ENCODE measurements at regions not wholly inside any gene's neighbourhood (a gene's known extent, or its start where the extent isn't known, plus 50 kb on each side); places are given as distances from the start of the nearest gene placed in this dataset.
A peak's percentile ranks its signal among the peaks of the same experiment; 100 is the strongest.

DNA sequence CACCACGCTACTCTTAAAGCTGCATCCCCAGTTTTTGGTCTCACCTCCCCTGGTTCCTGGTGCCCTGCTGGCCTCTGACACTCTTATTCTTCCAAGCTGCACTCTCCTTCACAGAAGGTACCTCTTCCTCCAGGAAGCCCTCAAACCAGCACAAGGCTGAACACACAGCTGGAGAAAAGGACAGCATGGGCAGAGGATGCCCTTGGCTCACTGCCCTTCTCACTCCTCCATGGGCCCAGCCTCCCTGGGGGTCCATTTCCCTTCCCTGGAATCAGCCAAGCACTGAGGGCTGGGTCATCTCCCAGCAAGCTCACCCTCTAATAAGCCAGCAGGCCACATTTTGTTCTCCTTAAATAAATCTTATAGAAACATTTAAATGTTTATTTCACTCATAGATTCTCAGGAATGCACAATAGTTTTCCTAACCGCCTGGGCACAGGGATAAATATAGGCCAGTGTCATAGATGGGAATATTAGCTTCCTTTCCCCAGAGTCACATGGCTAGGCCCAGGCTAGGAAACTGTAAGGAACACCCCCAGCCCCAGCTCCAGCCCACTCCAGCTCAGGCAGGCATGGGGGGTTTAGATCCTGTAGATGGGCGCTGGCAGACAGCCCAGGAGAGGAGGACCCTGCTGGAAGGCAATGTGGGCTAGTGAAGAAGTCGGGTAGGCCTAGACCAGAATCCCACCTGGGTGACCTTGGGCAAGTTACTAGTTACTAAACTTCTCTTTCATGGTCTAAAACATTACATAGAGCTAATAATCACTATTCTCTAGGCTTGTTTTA lies 51.5 kb downstream of the IRAG1 start:
- DNase-seq (ENCODE audit: low spot score in 2 of 2), result no peak
- peak overlapping the region; percentile 4 for H3K27ac ChIP-seq
- TF ChIP-seq POLR2AphosphoS5 (IDR thresholded peaks at IDR 0.05) (no peak), EP300 (IDR thresholded peaks at IDR 0.05) (no peak), POLR2A (IDR thresholded peaks at IDR 0.05) (no peak)
- TF ChIP-seq, protein P1, sequence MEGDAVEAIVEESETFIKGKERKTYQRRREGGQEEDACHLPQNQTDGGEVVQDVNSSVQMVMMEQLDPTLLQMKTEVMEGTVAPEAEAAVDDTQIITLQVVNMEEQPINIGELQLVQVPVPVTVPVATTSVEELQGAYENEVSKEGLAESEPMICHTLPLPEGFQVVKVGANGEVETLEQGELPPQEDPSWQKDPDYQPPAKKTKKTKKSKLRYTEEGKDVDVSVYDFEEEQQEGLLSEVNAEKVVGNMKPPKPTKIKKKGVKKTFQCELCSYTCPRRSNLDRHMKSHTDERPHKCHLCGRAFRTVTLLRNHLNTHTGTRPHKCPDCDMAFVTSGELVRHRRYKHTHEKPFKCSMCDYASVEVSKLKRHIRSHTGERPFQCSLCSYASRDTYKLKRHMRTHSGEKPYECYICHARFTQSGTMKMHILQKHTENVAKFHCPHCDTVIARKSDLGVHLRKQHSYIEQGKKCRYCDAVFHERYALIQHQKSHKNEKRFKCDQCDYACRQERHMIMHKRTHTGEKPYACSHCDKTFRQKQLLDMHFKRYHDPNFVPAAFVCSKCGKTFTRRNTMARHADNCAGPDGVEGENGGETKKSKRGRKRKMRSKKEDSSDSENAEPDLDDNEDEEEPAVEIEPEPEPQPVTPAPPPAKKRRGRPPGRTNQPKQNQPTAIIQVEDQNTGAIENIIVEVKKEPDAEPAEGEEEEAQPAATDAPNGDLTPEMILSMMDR (IDR thresholded peaks at IDR 0.05), result no peak
- H3K4me1 ChIP-seq, result peaks cover 11% of the 10 kb centered on the region
- no peaks in the 10 kb centered on the region for H3K27me3 ChIP-seq
- WGBS, result 91% methylated on average over 4 of the region's 4 CpGs
- no peaks in the 10 kb centered on the region for H3K9me3 ChIP-seq
- H3K4me3 ChIP-seq, result no peak overlapping the region
- H3K36me3 ChIP-seq, result no peaks in the 10 kb centered on the region

DNA sequence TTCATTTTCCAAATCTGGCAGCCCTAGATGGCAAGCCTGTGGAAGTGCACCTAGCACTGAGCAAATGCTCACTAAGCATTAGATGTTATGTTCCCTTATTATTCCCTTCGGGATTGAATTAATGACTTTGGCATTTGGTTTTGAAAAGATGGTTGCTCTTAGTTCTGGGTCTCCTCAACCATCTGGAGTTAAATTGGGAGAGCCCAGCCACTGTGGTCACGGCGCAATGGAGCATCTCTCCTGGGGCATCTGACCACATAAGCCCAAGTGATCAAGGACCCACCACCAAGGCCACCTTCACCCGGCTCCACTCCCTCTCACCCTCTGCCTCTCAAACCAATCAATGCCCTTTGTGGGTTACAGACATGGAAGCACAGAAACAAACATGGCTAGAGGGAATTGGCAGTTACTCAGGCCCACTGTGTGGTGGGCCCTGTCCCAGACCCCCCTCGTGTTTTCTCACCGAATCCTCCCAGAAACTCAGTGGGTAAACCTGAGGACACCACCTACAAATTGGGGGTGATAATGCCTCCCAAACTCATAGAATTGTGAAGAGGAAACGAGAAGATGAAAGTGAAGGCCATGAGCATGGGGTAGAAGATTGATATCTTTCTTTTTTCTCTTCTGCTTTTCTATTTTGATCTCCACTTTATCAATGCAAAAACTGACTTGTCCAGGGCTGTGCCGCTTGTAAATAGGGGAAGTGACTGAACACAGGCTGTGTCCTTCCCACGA lies 52.2 kb downstream of the IRAG1 start:
- peak in 1 of 2 donors; percentile 63 for DNase-seq (ENCODE audit: low spot score in 2 of 2)
- Histone ChIP-seq H3K36me3 (no peaks in the 10 kb centered on the region), H3K27me3 (no peaks in the 10 kb centered on the region), H3K4me3 (no peak overlapping the region), H3K4me1 (peaks cover 11% of the 10 kb centered on the region), H3K27ac (no peak overlapping the region), H3K9me3 (no peaks in the 10 kb centered on the region)
- TF ChIP-seq POLR2A (IDR thresholded peaks at IDR 0.05) (no peak), EP300 (IDR thresholded peaks at IDR 0.05) (no peak), POLR2AphosphoS5 (IDR thresholded peaks at IDR 0.05) (no peak)
- TF ChIP-seq, protein P1 (IDR thresholded peaks at IDR 0.05), result no peak
- 88% methylated on average over 9 of the region's 9 CpGs for WGBS

DNA sequence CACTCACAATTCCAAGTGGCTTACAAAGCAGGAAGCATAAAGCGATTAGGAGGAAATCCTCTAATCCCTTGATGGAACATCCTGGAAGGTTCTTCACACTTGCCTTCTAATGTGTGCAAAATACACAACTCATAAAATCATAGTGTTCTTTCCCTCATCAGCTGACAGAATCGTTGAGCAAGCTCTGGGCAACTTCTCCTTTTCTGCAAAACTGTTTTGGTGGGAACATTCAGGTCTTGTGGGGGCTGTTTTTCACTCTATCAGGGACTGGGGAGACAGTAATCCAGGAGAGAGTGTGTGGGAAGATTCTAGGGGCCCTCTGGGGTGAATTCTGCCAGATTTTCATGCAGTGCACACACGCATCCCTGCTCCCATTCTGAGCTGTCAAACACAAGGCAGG lies 53.2 kb downstream of the IRAG1 start:
- Histone ChIP-seq H3K4me3 (no peak overlapping the region), H3K27ac (no peak overlapping the region), H3K36me3 (no peaks in the 10 kb centered on the region), H3K9me3 (no peaks in the 10 kb centered on the region), H3K4me1 (peaks cover 11% of the 10 kb centered on the region), H3K27me3 (no peaks in the 10 kb centered on the region)
- TF ChIP-seq POLR2A (IDR thresholded peaks at IDR 0.05) (no peak), POLR2AphosphoS5 (IDR thresholded peaks at IDR 0.05) (no peak), EP300 (IDR thresholded peaks at IDR 0.05) (no peak)
- TF ChIP-seq, protein P1 (IDR thresholded peaks at IDR 0.05), result no peak
- no peak for DNase-seq (ENCODE audit: low spot score in 2 of 2)
- WGBS, result 77% methylated on average over 3 of the region's 3 CpGs

DNA sequence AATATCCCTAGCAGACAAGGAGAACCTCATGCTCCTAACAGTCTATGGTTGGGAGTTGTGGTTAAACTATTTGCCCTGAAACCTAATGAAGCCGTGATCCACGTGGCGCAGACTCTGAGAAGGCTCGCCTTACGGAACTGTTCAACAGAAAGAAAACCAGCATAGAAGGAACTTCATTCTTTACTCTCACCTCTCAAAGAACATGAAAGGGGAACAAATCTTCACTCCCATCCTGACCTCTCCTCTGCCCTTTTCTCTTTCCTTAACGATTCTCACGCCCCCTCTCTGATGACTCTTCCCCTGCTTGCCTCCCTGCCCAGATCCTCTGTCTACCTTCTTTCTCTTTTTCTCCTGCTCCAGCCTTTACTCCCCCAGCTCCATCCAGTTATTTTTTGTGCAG lies 54.2 kb downstream of the IRAG1 start:
- no peak overlapping the region for H3K27ac ChIP-seq
- H3K4me3 ChIP-seq, result no peak overlapping the region
- 77% methylated on average over 7 of the region's 7 CpGs for WGBS
- peaks cover 11% of the 10 kb centered on the region for H3K4me1 ChIP-seq
- TF ChIP-seq, protein P1 (IDR thresholded peaks at IDR 0.05), result no peak
- TF ChIP-seq EP300 (IDR thresholded peaks at IDR 0.05) (no peak), POLR2A (IDR thresholded peaks at IDR 0.05) (no peak), POLR2AphosphoS5 (IDR thresholded peaks at IDR 0.05) (no peak)
- H3K27me3 ChIP-seq, result no peaks in the 10 kb centered on the region
- no peaks in the 10 kb centered on the region for H3K36me3 ChIP-seq
- DNase-seq (ENCODE audit: low spot score in 2 of 2), result no peak
- no peaks in the 10 kb centered on the region for H3K9me3 ChIP-seq

DNA sequence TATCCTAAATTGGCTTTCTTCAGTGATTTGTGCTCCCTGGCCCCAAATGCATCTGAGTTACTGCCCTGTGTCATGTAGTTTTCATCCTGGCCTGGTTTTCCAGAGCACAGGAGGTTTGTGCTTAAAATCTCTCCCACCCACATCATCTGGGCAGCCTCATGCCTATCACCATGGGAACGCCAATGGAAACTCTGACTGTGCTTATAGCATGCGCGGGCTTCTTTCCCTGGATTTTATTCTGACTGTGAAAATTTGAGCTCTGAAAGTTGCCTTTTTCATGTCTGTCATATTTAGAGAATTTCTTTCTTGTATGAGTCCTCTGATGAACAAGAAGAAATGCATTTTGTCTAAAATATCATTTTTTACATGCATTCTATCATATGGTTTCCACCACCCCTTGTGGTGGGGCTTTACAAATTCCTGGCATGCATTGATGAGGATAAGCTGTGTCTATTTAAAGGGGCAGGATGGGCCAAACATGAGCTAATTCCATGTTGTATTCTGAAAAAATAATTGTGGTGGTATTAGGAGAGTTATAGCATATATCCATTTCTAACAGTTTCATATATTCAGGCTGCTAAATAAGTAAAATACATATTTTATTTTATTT lies 55.1 kb downstream of the IRAG1 start:
- WGBS, result 55% methylated on average over 3 of the region's 3 CpGs
- Histone ChIP-seq H3K27ac (peak overlapping the region; percentile 51), H3K9me3 (no peaks in the 10 kb centered on the region), H3K36me3 (no peaks in the 10 kb centered on the region), H3K27me3 (no peaks in the 10 kb centered on the region), H3K4me3 (no peak overlapping the region), H3K4me1 (peaks cover 11% of the 10 kb centered on the region)
- DNase-seq (ENCODE audit: low spot score in 2 of 2), result peak in 1 of 2 donors; percentile 76
- TF ChIP-seq, protein P1 (IDR thresholded peaks at IDR 0.05), result no peak
- TF ChIP-seq POLR2A (IDR thresholded peaks at IDR 0.05) (no peak), EP300 (IDR thresholded peaks at IDR 0.05) (no peak), POLR2AphosphoS5 (IDR thresholded peaks at IDR 0.05) (no peak)

Measured in suprapubic skin (tissue), 4 donors.